ENCODE measurements at regions not wholly inside any gene's neighbourhood (a gene's known extent, or its start where the extent isn't known, plus 50 kb on each side); places are given as distances from the start of the nearest gene placed in this dataset.
"Not testable (repeated sequence)": the region's sequence is repeated elsewhere in the genome, so short reads cannot be mapped to it uniquely, and the experiment has no call there.

- H3K4me3 Mint-ChIP-seq (ENCODE audit: unreplicated experiment): no peak overlapping the region
- no peaks in the 10 kb centered on the region for H3K9me3 Mint-ChIP-seq (ENCODE audit: unreplicated experiment)
- no peaks in the 10 kb centered on the region for H3K36me3 Mint-ChIP-seq (ENCODE audit: low read depth, unreplicated experiment)
- no peak overlapping the region for H3K27ac Mint-ChIP-seq (ENCODE audit: unreplicated experiment)
- TF ChIP-seq CTCF (IDR thresholded peaks at IDR 0.05; ENCODE audit: unreplicated experiment): no peak
- no peaks in the 10 kb centered on the region for H3K4me1 Mint-ChIP-seq (ENCODE audit: unreplicated experiment)
- no peak for DNase-seq (ENCODE audit: low spot score)
- no peaks in the 10 kb centered on the region for H3K27me3 Mint-ChIP-seq (ENCODE audit: unreplicated experiment)
These were observed 146.2 kb downstream of the GXYLT1 start for GRCh38 chr12:41998436-41998835.

DNA sequence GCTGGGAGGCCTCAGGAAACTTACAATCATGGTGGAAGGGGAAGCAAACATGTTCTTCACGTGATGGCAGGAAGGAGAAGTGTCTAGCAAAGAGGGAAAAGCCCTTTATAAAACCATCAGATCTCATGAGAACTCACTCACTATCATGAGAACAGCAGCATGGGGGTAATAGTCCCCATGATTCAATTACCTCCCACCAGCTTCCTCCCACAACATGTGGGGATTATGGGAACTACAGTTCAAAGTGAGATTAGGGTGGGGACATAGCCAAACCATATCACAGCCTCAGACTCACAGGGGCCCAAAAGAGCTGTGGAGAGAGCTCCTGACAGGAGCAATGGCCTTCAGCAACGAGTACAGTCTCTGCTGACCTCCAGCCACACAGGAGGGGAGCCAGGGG is 151.4 kb downstream of the GXYLT1 start:
- H3K27me3 Mint-ChIP-seq (ENCODE audit: unreplicated experiment): no peaks in the 10 kb centered on the region
- H3K4me3 Mint-ChIP-seq (ENCODE audit: unreplicated experiment): no peak overlapping the region
- peaks cover 6% of the 10 kb centered on the region for H3K4me1 Mint-ChIP-seq (ENCODE audit: unreplicated experiment)
- DNase-seq (ENCODE audit: low spot score): no peak
- H3K27ac Mint-ChIP-seq (ENCODE audit: unreplicated experiment): peak overlapping the region; percentile 45
- H3K9me3 Mint-ChIP-seq (ENCODE audit: unreplicated experiment): no peaks in the 10 kb centered on the region
- H3K36me3 Mint-ChIP-seq (ENCODE audit: low read depth, unreplicated experiment): no peaks in the 10 kb centered on the region
- no peak for TF ChIP-seq CTCF (IDR thresholded peaks at IDR 0.05; ENCODE audit: unreplicated experiment)

GRCh38 chr12:41992692-41993215 is 151.9 kb downstream of the GXYLT1 start:
- no peak for TF ChIP-seq CTCF (IDR thresholded peaks at IDR 0.05; ENCODE audit: unreplicated experiment)
- Mint-ChIP-seq H3K9me3 (ENCODE audit: unreplicated experiment) (no peaks in the 10 kb centered on the region), H3K4me3 (ENCODE audit: unreplicated experiment) (no peak overlapping the region), H3K36me3 (ENCODE audit: low read depth, unreplicated experiment) (no peaks in the 10 kb centered on the region), H3K27me3 (ENCODE audit: unreplicated experiment) (no peaks in the 10 kb centered on the region), H3K27ac (ENCODE audit: unreplicated experiment) (no peak overlapping the region), H3K4me1 (ENCODE audit: unreplicated experiment) (peaks cover 6% of the 10 kb centered on the region)
- no peak for DNase-seq (ENCODE audit: low spot score)

DNA sequence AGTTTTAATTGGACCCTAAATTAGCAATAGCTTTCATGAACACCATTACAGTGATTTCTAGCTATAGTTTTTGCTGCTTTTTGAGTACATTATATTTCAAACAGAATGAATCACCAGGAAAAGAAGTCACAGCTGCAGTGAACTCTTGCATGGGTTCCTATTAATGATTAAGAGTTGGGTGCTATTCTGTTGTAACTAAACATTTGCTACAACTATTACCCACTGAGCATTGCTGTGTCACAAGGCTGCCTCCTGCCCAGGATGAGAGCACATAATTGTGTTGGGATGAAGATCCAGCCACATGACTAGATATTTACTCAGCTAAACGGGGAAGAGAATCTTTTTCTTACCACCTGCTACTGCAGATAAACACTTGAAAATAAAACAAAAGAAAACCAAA is 152.7 kb downstream of the GXYLT1 start:
- no peaks in the 10 kb centered on the region for H3K36me3 Mint-ChIP-seq (ENCODE audit: low read depth, unreplicated experiment)
- H3K9me3 Mint-ChIP-seq (ENCODE audit: unreplicated experiment): no peaks in the 10 kb centered on the region
- peaks cover 6% of the 10 kb centered on the region for H3K4me1 Mint-ChIP-seq (ENCODE audit: unreplicated experiment)
- TF ChIP-seq CTCF (IDR thresholded peaks at IDR 0.05; ENCODE audit: unreplicated experiment): no peak
- H3K27ac Mint-ChIP-seq (ENCODE audit: unreplicated experiment): no peak overlapping the region
- DNase-seq (ENCODE audit: low spot score): no peak
- H3K4me3 Mint-ChIP-seq (ENCODE audit: unreplicated experiment): no peak overlapping the region
- no peaks in the 10 kb centered on the region for H3K27me3 Mint-ChIP-seq (ENCODE audit: unreplicated experiment)

DNA sequence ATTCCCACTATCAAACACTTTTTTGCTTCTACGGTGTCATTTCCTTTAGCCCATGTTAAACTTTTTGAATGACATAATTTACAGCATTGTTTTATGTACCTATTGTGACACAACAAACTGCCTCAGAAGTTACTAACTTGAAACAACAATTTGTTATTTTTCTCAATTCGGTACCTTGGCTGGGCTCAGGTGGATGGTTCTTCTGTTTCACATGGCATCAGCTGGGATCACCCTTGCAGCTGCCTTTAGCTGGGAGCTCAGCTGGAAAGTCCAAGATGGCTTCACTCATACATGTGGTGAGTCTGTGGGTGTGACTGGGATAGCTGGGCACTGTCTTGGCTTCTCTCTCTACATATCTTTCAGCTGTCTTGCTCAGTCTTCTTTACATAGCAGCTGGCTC is 156.0 kb downstream of the GXYLT1 start:
- Mint-ChIP-seq H3K4me3 (ENCODE audit: unreplicated experiment) (no peak overlapping the region), H3K36me3 (ENCODE audit: low read depth, unreplicated experiment) (no peaks in the 10 kb centered on the region), H3K27me3 (ENCODE audit: unreplicated experiment) (peaks cover 2% of the 10 kb centered on the region), H3K27ac (ENCODE audit: unreplicated experiment) (no peak overlapping the region), H3K9me3 (ENCODE audit: unreplicated experiment) (no peaks in the 10 kb centered on the region), H3K4me1 (ENCODE audit: unreplicated experiment) (peaks cover 6% of the 10 kb centered on the region)
- no peak for DNase-seq (ENCODE audit: low spot score)
- no peak for TF ChIP-seq CTCF (IDR thresholded peaks at IDR 0.05; ENCODE audit: unreplicated experiment)

- not testable (repeated sequence) for H3K4me3 Mint-ChIP-seq (ENCODE audit: unreplicated experiment); H3K9me3 Mint-ChIP-seq (ENCODE audit: unreplicated experiment); DNase-seq (ENCODE audit: low spot score); H3K36me3 Mint-ChIP-seq (ENCODE audit: low read depth, unreplicated experiment); H3K27me3 Mint-ChIP-seq (ENCODE audit: unreplicated experiment); H3K27ac Mint-ChIP-seq (ENCODE audit: unreplicated experiment)
- H3K4me1 Mint-ChIP-seq (ENCODE audit: unreplicated experiment): peaks cover 11% of the 10 kb centered on the region
These were observed 158.2 kb downstream of the GXYLT1 start for GRCh38 chr12:41986513-41986912.
